ENCODE measurements at regions not wholly inside any gene's neighbourhood (a gene's known extent, or its start where the extent isn't known, plus 50 kb on each side); places are given as distances from the start of the nearest gene placed in this dataset.

DNA sequence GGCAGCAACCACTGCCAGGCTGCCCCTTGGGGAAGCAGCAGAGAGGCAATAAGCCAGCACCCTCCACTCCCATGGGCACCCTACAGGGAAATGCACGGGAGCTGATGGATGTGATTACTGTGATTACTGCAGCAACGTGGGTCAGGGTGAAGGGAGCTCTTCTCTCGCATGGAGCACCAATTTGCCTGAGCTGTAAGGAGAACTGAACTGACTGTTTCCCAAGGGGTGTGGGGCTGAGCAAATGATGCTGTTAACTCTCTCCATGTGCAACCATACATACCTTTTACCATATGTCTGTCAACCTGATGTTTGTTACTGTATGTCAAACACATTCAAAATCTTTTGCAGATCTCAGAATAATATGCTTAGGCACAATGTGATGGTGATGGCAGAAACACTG is 680.6 kb downstream of the SQOR start:
- DNase-seq (ENCODE audit: low spot score): no peak

DNA sequence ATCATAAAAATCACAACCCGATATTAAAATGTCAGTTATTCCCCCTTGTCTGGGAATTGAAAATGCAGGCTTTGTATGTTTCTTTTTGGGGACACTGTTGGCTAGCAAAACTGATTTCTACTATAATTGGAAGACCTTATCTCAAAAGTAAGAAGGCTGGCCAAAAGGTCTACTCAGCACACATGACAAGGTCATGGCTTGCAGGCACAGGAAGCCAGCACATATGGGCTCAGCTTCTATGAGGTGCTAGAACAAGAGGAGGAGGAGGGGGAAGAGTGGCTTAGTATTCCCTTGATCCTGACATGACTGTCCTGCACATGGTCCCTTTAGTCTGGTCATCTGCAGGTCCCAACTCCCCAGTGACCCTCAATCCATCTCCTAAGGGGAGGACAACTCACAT is 681.2 kb downstream of the SQOR start:
- DNase-seq (ENCODE audit: low spot score): no peak

DNA sequence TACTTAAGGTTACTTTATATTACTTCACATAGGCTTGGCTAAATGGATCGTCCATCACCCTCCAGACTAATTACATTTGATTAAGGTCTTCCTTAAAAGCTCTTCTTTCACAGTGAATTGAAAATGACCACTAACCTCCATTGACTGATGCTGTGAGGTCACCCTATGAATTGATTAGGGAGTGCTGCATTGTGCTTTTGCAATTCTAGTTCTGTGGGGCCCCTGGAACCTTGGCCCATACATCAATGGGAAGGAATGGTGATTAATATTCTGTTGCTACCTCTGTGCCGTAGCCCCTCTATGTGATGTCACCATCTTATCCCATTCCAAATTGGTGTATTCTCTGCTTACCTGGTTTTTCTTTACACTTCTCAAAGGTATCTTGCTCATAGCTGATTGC is 682.2 kb downstream of the SQOR start:
- no peak for DNase-seq (ENCODE audit: low spot score)

DNA sequence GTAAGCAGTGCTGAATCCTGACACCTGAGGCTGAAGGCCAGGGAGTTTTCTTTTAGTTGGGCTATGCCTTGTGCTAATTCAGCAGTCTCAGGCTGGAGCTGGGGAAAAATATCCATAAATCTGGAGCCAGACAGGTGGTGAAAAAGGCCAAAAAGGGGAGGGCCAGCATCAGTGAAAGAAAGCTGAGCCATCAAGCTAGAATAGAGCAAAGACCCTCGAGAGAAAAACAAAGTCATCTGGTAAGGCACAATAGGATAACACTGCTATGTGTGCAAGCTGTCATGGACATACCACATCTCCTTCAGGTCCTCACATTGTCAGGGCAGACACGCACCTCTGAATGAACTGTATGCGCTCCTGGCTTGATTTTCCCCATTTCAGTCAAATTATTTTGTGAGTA is 687.9 kb downstream of the SQOR start:
- no peak for DNase-seq (ENCODE audit: low spot score)

DNA sequence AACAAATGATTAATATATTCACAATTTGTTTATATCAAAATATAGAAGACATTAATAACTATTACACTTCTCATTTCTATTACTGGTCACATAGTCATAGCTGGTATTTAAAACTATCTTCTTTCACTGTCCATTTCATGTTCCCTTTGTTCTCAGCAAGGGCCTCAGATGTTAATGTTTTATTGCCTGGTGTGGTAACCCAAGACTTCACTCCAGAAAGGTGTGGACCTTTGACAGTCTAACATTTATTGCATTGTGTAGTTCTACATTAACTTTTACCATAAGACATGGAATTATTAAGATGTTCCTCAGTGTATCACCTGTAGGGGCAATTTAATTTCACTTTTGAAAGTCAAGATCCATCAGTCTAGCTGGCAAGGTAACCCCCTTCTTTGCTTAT is 691.3 kb downstream of the SQOR start:
- no peak for DNase-seq (ENCODE audit: low spot score)

DNA sequence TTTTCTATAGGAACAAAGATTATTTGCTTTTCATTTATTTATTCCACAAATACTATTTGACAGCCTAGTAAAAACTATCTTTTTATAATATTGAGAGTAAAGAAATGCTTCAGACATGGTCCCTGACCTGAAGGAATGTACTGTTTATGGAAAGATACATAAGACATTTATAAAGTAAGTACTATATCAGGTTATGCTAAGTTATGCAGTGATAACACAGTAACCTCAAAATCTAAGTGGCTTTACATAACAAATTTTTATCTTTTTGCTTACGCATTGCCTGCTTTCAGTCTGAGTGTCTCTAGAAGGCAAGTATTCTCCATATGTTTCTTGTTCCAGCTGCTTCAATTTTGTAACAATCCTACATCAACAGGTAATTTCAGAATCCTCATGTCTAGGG is 694.0 kb downstream of the SQOR start:
- no peak for DNase-seq (ENCODE audit: low spot score)

DNA sequence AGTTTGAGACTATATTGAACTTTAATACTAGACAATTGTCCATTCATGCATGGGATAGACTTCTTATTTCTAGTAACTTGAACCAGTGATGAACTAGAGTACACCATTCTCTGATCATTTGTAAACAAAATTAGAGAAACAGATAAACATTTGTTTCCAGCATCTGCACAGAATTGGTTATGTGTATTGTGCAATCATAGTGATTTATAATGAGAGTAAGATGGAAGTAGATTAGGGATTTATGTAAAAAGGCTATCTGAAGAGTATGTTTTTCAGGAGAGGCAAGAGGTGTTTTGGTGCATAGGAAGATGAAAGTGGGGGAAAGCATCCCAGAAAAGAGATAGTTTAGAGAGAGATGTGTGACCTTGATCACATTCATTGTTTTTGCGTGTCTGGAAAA is 695.0 kb downstream of the SQOR start:
- no peak for DNase-seq (ENCODE audit: low spot score)

DNA sequence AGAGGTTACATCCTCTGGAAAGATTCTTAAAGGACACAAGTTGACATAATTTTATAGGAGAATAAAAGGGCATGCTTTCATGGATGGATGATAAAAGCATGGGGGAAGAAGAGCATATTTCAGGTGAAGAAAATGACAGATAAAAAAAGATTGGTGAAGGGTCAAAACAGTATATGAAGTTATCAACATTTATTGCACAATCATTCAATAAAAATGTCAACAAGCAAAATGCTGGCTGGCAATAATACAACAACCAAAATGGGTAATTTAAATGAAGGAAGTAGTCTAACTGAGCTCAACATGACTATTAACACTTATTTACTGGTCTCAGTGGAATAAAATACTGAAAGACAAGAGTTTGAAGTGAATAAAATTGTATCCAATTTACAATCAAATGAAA is 696.7 kb downstream of the SQOR start:
- DNase-seq (ENCODE audit: low spot score): no peak

DNA sequence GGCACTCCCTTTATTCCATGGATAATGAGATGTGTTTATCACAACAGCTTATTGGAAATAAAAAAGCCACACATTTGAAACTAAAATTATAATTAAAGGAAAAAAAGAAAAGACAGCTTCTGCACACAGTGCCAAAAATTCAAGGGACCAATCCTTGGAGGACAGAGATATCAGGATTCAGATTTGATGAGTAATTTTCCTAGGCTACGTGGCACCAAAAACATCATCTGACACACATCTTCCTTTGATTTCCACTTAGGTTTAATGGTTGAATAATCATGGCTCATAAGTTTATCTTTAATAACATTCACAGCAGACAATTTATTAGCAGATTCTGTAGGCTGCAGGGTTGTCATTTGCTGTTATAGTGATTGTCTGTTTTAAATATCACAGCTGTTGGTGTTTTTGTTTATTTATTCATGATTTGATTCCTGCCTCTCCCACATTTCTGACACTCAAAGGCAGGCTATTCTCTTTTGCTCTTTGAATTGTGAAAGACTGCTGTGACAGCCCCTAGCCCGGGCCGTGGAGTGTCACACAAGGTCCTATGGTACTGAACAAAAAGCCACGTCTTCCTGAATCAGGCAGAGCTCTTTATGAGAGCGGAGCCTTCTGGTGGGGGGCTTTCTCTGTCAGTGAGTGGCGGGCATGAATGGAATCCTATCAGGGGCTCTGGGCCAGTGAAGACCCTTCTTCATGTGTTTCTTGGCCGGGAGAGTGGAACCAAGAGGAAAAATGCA is 708.5 kb downstream of the SQOR start:
- DNase-seq (ENCODE audit: low spot score): no peak

DNA sequence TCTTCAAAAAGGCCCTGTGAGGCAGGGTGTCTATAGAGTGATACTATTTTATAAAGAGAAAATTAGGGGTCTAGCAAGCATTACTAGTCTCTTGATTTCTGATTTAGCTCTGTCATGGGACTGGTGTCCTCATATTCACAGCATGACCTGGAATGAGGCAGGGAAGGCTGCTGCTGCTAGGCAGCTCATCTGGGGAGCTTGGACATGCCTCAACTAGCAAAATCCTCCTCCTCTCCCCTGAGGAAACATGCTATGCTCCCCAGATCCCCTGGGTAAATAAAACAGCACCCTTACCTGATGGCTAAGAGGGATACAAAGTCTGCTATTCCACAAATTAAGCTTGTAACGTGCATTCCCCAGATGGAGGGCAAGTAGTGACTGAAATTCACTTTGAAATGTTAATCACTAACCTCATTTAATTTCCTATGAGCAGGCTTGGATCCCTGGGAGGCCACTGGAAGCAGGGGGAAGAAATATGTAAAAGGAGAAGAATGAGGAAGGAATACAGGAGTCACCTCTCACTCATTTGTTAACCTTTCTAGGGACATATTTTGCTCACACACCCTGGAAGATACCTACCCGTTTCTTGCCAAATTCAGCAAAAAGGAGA is 709.4 kb downstream of the SQOR start:
- no peak for DNase-seq (ENCODE audit: low spot score)

DNA sequence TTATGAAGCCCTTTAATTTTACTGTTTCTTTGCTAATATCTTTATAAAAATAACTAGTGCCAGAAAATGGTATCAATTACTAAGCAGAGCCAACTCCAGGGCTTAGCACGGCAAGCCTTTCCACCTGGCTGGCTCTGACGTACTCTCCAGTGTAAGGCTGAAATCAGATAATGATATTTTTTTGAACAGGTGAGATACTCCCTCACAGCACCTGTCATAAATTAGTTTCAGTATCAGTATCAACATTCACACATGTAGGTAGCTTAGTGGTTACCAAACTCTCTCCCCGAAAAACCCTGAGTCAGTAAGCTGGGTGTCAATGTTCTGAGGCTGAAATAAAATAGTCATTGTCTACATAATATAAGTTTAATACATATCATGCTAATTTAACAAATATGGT is 710.1 kb downstream of the SQOR start:
- DNase-seq (ENCODE audit: low spot score): no peak

DNA sequence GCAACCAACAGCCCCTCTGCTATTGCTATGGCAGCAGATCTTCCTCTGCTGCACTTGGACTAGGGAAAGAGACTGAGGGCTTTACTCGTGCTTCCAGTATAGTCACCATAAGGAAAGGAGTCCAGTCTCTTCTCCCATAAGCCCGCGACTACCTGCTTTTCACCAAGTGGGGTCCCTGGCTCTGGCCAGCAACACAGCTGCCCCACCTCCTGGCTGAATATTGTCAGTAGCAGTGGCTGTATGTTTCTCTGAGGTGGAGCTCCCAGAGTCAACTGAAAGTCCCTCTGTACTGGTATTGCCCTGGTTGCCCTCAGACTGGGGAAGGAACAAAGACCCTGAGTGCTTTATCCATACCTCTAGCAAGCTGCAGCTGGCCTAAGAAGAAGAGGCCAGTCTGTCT is 719.6 kb downstream of the SQOR start:
- DNase-seq (ENCODE audit: low spot score): no peak

DNA sequence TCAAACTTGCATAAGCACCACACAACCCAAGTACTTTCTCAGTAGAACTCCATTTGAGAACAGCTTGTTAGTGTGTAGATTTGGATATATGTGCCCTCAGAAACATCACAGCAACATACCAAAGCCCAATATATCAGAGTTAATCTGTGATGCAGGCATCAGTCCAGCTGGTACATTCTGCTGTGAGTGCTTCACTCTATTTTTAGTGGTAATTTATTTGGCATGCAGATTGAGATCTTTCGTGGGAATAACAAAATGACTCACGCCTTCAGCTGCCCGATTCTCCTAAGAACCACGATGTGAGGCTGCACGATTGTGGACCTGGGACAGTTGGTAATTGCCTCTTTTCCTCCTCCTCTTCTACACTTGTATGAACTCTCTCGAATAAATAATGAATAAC is 730.7 kb downstream of the SQOR start:
- no peak for DNase-seq (ENCODE audit: low spot score)

DNA sequence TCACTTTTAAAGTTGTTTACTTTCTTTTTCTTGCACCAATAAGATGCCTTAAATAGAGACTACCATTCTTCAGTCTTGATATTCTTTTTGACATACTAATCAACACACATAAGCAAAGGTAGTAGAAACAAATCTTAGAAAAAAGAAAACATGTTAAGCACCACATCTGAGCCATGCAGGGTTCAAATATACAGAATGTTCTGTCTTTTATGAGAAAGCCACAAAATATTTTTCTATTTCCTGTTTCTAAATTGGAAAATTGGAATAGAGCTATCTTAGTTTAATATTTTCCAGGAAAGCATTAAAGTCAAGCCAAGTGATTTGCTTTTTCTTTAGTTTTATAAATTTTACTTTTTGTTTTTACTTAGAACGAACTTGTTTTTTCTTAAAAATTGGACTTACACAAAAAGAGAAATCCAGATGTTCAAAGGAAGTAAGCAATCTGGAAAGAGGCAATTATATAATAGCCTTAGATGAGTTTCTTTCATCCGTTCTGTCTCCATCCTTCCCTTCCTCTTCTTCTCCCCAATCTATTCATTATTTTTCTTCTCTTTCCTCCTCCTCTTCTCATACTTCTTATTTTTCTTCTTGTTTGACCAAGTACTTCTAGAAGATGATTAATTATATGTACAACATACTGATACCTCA is 731.7 kb downstream of the SQOR start:
- DNase-seq (ENCODE audit: low spot score): no peak

DNA sequence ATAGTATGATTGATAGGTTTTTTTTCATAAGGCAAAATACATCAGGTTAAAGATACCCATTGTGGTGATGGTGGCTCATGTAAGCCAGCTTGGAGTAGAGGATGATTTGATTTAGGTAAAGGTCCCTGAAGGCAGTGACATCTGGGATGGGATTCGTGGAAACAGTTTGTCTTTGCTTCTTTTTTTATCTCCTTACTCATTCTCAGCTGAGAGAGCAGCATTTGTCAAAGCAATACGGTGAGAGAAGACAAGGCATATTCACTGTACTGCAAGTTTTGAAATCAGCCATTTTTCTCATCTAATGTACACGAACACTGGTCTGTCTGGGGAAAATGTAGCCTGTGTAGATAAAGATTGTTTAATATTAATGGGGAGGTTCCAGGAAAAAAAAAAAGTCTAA is 749.1 kb downstream of the SQOR start:
- no peak for DNase-seq (ENCODE audit: low spot score)

DNA sequence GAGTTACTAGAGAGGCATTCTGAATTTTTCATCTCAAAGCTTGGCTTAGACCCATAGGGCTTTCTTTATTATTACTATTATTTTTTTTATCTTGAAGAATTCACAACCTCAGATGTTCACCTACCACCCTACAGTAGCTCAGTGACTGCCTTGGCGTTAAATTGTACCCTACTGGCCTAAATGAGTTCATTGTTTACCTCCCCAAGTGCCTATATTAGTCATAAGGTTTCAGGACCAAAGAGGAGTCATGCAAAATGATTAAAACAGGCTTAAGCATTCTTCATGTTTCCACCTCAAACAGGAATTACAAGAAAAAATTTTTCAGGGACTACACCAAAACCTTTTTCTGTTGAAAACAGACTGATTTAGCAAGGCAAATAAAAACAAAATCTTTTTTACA is 751.5 kb downstream of the SQOR start:
- no peak for DNase-seq (ENCODE audit: low spot score)

DNA sequence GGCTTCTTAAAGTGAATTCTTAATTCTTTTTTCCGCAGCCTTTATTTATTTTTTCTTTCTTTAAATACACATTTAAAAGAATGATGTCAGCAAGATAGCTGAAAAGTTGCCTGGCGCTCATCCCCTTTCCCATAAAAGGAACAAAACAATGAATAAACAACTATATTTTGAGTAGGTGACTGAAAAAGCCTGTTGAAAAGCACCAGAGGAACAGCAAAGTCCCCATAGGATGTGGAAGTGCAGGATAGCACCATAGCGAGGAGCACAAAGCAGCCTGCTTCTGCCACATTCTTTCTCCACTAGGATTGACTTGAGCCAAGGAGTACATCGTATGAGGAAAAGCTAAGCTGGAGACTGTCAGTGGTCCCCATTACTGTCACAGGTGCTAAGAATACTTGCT is 754.9 kb downstream of the SQOR start:
- no peak for DNase-seq (ENCODE audit: low spot score)

DNA sequence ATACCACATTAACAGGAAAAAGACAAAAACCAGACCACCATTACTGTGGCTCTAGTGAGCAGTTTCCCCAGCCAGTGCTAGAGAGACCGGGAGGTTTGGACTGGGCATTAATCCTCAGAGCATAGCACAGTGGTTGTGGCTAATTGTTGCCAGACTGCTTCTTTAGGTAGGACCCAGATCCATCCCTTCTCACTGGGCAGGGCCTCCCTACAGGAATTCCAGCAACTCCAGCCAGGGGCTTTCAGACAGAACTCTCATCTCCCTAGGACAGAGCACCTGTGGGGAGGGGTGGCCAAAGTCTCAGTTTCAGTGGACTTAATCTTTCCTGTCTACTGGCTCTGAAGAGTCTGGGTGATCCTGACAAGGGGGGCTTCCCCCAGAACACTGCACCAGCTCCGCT is 759.6 kb downstream of the SQOR start:
- DNase-seq (ENCODE audit: low spot score): no peak

DNA sequence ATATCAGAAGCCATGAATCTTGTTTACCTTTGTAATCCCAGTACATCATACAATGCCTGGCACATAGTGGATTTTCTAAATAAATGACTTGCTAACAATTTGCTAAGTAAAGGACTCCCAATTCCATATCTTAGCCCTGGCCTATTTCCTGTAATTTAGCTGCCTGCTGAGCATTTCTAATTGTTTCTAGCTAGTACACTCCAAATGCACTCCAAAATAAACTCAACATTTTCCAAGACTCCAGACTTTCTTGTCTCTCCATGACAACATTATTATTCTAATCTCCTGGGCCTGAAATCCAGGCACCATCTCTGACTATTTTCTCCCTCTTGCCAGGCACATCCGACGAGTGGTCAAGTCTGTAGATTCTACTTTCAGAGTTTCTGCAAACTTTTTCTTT is 773.5 kb downstream of the SQOR start:
- DNase-seq (ENCODE audit: low spot score): no peak

DNA sequence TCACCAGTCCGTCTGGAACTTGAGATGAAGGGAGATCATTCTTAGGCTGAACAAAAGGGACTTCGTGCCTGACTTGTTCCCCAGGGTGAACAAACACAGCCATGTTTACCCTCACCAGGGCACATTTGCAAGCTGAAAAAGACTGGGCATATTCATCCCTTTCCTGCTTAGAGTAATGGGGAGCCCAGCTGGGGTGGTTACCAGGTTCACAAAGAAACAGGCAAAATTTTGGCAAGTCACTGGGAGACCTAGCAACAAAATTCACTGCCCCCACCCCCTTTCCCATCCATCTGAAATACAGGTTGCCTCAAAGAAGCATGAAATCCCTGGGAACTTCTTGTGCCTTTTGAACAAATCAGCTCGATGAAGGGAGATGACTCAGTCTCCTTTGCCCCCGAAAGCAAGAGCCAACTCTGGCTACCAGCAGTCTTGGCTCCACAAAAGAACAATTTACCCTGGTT is 775.0 kb downstream of the SQOR start:
- DNase-seq (ENCODE audit: low spot score): no peak

DNA sequence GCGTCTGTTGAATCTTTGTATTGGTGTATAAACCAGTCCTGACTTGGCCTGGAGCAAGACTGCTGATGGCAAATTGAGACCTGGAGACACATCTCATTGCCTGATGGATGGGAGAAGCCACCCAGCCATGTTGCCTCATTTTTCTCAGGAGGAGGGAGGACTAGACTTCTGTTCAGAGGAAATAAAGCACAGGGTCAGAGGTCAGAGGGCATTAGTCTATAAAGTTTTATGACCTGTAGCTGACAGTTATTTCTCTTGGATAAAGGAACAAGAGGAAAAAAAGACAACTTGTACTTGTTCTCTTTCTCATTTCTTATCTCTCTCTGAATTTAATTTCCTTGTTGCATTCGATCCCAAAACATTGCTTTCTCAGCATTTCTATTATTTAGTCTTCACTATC is 775.9 kb downstream of the SQOR start:
- no peak for DNase-seq (ENCODE audit: low spot score)

DNA sequence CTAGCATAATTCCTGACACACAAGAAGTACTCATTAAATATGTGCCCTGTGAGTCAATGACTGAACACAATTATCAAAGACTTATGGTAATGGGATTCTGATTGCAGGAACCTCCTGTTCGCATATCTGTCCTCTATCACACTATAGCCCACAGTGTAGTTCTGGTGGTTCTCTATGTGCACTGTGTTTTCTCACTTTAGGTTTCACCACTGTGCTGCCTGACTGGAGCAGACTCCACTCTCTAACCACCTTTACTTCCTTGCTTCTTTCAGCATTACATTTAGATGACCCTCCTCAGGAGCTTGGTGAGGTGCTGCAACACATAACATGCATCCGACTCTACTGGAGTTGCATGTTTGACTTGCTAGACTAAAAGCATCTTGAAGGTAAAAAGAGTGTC is 777.1 kb downstream of the SQOR start:
- no peak for DNase-seq (ENCODE audit: low spot score)

DNA sequence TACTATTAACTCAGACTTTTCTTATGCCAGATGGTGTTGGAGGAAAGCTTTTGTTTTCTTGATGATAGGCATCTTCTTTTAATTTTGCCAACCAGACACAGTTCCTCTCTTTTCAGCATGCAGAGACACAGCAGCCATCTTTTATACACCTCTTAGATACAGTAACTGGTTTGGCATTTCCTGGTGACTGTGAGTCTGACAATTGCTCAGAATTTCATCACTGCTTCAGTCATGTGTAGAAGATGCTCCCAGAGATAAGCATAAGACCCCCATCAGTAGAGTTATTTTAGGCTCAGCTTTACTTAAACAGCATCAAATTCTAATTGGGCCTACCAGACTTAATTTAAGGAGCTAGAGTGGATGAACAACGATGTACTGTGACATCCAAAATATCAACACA is 779.0 kb downstream of the SQOR start:
- DNase-seq (ENCODE audit: low spot score): no peak

DNA sequence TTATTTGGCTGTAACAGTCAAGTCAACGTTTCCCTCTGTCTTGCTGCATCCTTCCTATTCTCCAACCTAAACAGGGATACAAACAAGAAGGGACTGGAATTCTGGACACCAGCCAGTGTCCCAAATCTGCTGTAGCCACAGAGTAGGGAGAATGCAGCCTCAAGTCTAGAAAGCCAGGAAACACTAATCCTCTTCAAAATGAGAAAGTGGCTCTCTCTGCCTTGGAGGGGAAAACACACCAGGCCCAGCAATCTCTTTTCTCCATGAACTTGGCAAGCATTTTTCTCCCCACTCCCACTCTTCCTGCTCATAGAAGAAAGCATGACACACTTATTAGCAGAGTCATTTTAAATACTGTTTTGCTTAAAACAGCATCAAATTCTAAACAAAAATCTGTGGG is 781.7 kb downstream of the SQOR start:
- DNase-seq (ENCODE audit: low spot score): no peak
